ENCODE measurements at regions not wholly inside any gene's neighbourhood (a gene's known extent, or its start where the extent isn't known, plus 50 kb on each side); places are given as distances from the start of the nearest gene placed in this dataset.

GRCh38 chr15:34646918-34647317 lies 63.5 kb upstream of the GOLGA8B start:
- TF ChIP-seq POLR2A (IDR thresholded peaks at IDR 0.05; ENCODE audit: borderline replicate concordance, extremely low read depth, insufficient read depth, insufficient read length) (no peak), CTCF (IDR thresholded peaks at IDR 0.05 in 2 of 3, conservative IDR thresholded peaks at IDR 0.05 in 1 of 3; ENCODE audit: borderline replicate concordance in 1 of 3, insufficient read depth in 1 of 3, low read depth in 2 of 3, low read length in 2 of 3) (no peak), POLR2AphosphoS5 (IDR thresholded peaks at IDR 0.05; ENCODE audit: low read depth, low read length) (no peak), FOSL1 (IDR thresholded peaks at IDR 0.05; ENCODE audit: low read depth) (no peak), MAX (IDR thresholded peaks at IDR 0.05) (no peak), EZH2 (IDR thresholded peaks at IDR 0.05) (no peak), RAD21 (IDR thresholded peaks at IDR 0.05; ENCODE audit: low read depth) (no peak), REST (IDR thresholded peaks at IDR 0.05; ENCODE audit: low read depth) (no peak), ZFX (IDR thresholded peaks at IDR 0.05) (no peak)
